A673 (cell line): ENCODE measurements at regions not wholly inside any gene's neighbourhood (a gene's known extent, or its start where the extent isn't known, plus 50 kb on each side); places are given as distances from the start of the nearest gene placed in this dataset.

ENCODE experiments used
- BruUV-seq: library from RNA; stranded (reverse); fragments of 400-500 nt; replicated peaks from 2 replicates; lab custom pipeline; 2021; lab: Mats Ljungman, UMichigan
- CTCF ChIA-PET: fragments of 300-600 bp; sonication (Branson Sonifier 250); formaldehyde crosslinking; loops from one replicate; lab custom pipeline; 2022; ENCODE audit warnings: antibody characterized with exemption; lab: Charles Lee
- POLR2A ChIA-PET: fragments of 300-600 bp; sonication (Branson Sonifier 250); formaldehyde crosslinking; loops from one replicate; lab custom pipeline; 2022; ENCODE audit warnings: antibody characterized with exemption; ENCODE audit not compliant: low non-redundant PET; lab: Charles Lee
- DNase-seq: peaks from one replicate; pipeline ENCODE4 v3.0.0-alpha.2; 2015; ENCODE audit warnings: low spot score
- H3K27ac ChIP-seq: fragments of 200-600 bp; sonication (generic); 2 replicates; pipeline ENCODE4 v1.5.1; 2016; ENCODE audit warnings: mixed run types, low read depth, mild to moderate bottlenecking, mixed read lengths, antibody characterized with exemption, low read length; ENCODE audit not compliant: poor library complexity, severe bottlenecking
- H3K27me3 ChIP-seq: fragments of 200-600 bp; sonication (generic); replicated peaks from 2 replicates; pipeline ENCODE4 v1.6.1; 2017; ENCODE audit warnings: mixed run types, low read depth, mild to moderate bottlenecking, mixed read lengths, antibody characterized with exemption, low read length; ENCODE audit not compliant: insufficient read depth, poor library complexity
- H3K36me3 ChIP-seq: fragments of 200-600 bp; sonication (generic); 2 replicates; pipeline ENCODE4 v1.6.1; 2016; ENCODE audit warnings: mixed run types, mild to moderate bottlenecking, mixed read lengths, antibody characterized with exemption, low read length; ENCODE audit not compliant: insufficient read depth, poor library complexity, severe bottlenecking
- H3K4me1 ChIP-seq: fragments of 200-600 bp; sonication (generic); 2 replicates; pipeline ENCODE4 v1.6.1; 2017; ENCODE audit warnings: mixed run types, mild to moderate bottlenecking, mixed read lengths, antibody characterized with exemption, low read length; ENCODE audit not compliant: insufficient read depth, poor library complexity, severe bottlenecking
- H3K4me3 ChIP-seq: fragments of 200-600 bp; sonication (generic); 2 replicates; pipeline ENCODE4 v1.5.1; 2016; ENCODE audit warnings: low read depth, mixed run types, mild to moderate bottlenecking, mixed read lengths, low read length; ENCODE audit not compliant: poor library complexity, severe bottlenecking
- H3K9me3 ChIP-seq: fragments of 200-600 bp; sonication (generic); 2 replicates; pipeline ENCODE4 v1.6.1; 2016; ENCODE audit warnings: mixed run types, low read depth, mild to moderate bottlenecking, mixed read lengths, antibody characterized with exemption, low read length; ENCODE audit not compliant: poor library complexity, severe bottlenecking
- EZH2 ChIP-seq: fragments of 200-600 bp; sonication (generic); IDR thresholded peaks from 2 replicates; pipeline ENCODE4 v1.6.1; 2017; ENCODE audit warnings: borderline replicate concordance, low read depth, mild to moderate bottlenecking, mixed read lengths, antibody characterized with exemption, low read length; ENCODE audit not compliant: poor library complexity, severe bottlenecking
- intact Hi-C: fragments of 100-400 bp; cut with micrococcal nuclease; formaldehyde crosslinking; loops from one replicate; pipeline ENCODE4 v1.10.0; 2022; ENCODE audit not compliant: unreplicated experiment
- TF ChIP-seq, protein P1 (sequence below): fragments of 300-800, 200-600 bp; sonication (generic); conservative IDR thresholded peaks from 2 replicates; pipeline ENCODE4 v1.5.1; 2017; ENCODE audit warnings: low read depth, mild to moderate bottlenecking, antibody characterized with exemption, low read length, moderate library complexity, mixed read lengths

DNA sequence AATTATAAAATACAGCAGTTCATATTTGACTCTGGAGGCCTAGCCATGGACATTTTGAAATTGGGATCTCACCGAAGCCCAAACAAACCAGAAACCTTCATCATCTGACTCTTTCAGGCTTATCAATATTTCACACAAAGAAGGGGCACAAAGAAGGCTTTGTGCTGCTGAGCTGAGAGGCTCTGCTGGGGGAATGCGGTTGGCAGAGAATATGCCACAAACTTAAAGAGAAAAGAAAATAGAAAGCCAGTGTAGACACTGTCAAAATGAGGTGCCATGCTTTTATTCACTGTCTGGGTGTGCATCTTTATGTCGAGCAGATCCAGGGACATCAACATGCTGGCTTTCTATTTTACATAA is 162.6 kb downstream of the QPCT start:
- TF ChIP-seq EZH2, result no peak
- TF ChIP-seq, protein P1, sequence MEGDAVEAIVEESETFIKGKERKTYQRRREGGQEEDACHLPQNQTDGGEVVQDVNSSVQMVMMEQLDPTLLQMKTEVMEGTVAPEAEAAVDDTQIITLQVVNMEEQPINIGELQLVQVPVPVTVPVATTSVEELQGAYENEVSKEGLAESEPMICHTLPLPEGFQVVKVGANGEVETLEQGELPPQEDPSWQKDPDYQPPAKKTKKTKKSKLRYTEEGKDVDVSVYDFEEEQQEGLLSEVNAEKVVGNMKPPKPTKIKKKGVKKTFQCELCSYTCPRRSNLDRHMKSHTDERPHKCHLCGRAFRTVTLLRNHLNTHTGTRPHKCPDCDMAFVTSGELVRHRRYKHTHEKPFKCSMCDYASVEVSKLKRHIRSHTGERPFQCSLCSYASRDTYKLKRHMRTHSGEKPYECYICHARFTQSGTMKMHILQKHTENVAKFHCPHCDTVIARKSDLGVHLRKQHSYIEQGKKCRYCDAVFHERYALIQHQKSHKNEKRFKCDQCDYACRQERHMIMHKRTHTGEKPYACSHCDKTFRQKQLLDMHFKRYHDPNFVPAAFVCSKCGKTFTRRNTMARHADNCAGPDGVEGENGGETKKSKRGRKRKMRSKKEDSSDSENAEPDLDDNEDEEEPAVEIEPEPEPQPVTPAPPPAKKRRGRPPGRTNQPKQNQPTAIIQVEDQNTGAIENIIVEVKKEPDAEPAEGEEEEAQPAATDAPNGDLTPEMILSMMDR, result no peak
- H3K27me3 ChIP-seq, result no peaks in the 10 kb centered on the region
- CTCF ChIA-PET, result no interaction called here
- H3K4me1 ChIP-seq, result no peaks in the 10 kb centered on the region
- BruUV-seq, result no TSS peak
- no peak for DNase-seq
- no peaks in the 10 kb centered on the region for H3K9me3 ChIP-seq
- intact Hi-C loops, result no loop called here
- H3K4me3 ChIP-seq, result no peak overlapping the region
- no peaks in the 10 kb centered on the region for H3K36me3 ChIP-seq
- no peak overlapping the region for H3K27ac ChIP-seq
- POLR2A ChIA-PET, result no interaction called here

DNA sequence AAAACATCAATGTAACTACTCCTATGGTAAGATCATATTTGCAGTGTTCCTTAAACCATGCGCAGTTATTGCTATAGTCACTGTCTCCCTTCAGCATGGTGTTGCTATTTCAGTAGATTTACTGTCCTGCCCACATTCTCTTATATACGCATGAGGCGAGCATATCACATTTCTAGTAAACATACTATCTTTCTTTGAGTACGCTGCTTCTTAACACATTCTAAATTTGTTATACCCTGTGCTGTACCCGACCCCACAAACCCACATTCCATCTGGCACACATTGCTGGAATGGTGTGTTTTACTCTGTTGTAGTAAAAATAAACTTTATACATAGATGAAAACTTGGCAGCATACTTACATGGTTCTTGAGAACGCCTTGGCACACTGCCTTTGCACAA is 163.3 kb downstream of the QPCT start:
- intact Hi-C loops, result no loop called here
- Histone ChIP-seq H3K27me3 (no peaks in the 10 kb centered on the region), H3K4me3 (no peak overlapping the region), H3K4me1 (no peaks in the 10 kb centered on the region), H3K27ac (no peak overlapping the region), H3K36me3 (no peaks in the 10 kb centered on the region), H3K9me3 (no peaks in the 10 kb centered on the region)
- POLR2A ChIA-PET, result no interaction called here
- no peak for TF ChIP-seq EZH2
- TF ChIP-seq, protein P1, result no peak
- CTCF ChIA-PET, result no interaction called here
- no peak for DNase-seq
- BruUV-seq, result no TSS peak

DNA sequence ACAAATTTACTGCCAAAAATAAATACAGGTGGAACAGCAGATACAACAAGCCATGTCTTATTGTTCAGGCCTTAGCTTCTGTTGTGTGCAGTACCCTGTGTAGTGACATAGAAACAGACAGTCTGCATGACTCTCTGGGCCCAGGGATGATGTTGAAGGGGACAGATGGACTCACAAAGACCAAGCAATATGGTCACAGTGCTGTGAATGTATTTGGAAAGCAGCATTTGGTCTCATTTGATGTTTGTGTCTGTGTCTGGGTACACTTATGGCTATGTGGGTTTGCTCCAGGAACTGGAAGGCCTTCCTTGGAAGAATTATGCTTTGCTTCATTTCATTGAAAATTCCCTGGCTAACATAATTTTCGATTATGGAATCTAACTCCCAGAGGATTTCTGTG is 158.5 kb downstream of the CDC42EP3 start:
- no peaks in the 10 kb centered on the region for H3K4me1 ChIP-seq
- H3K9me3 ChIP-seq, result no peaks in the 10 kb centered on the region
- no peaks in the 10 kb centered on the region for H3K27me3 ChIP-seq
- TF ChIP-seq, protein P1, result no peak
- TF ChIP-seq EZH2, result no peak
- intact Hi-C loops, result no loop called here
- no TSS peak for BruUV-seq
- ChIA-PET POLR2A (no interaction called here), CTCF (no interaction called here)
- H3K36me3 ChIP-seq, result no peaks in the 10 kb centered on the region
- no peak for DNase-seq
- no peak overlapping the region for H3K4me3 ChIP-seq
- H3K27ac ChIP-seq, result no peak overlapping the region
